C4-2B (cell line): ENCODE measurements at regions not wholly inside any gene's neighbourhood (a gene's known extent, or its start where the extent isn't known, plus 50 kb on each side); places are given as distances from the start of the nearest gene placed in this dataset.

Source experiments
- H3K27ac ChIP-seq: fragments of 450-650 bp; 2 replicates; pipeline ENCODE4 v1.5.1; 2017
- ZFX ChIP-seq: fragments of 450-650 bp; IDR thresholded peaks from 2 replicates; pipeline ENCODE4 v1.6.1; 2017
- TF ChIP-seq, protein P1 (sequence below): fragments of 450-650 bp; conservative IDR thresholded peaks from 2 replicates; pipeline ENCODE4 v1.5.1; 2017; ENCODE audit warnings: mild to moderate bottlenecking

GRCh38 chr16:17723531-17724134 is 252.9 kb upstream of the XYLT1 start:
- no peak for TF ChIP-seq ZFX
- TF ChIP-seq, protein P1, sequence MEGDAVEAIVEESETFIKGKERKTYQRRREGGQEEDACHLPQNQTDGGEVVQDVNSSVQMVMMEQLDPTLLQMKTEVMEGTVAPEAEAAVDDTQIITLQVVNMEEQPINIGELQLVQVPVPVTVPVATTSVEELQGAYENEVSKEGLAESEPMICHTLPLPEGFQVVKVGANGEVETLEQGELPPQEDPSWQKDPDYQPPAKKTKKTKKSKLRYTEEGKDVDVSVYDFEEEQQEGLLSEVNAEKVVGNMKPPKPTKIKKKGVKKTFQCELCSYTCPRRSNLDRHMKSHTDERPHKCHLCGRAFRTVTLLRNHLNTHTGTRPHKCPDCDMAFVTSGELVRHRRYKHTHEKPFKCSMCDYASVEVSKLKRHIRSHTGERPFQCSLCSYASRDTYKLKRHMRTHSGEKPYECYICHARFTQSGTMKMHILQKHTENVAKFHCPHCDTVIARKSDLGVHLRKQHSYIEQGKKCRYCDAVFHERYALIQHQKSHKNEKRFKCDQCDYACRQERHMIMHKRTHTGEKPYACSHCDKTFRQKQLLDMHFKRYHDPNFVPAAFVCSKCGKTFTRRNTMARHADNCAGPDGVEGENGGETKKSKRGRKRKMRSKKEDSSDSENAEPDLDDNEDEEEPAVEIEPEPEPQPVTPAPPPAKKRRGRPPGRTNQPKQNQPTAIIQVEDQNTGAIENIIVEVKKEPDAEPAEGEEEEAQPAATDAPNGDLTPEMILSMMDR = no peak
- no peak overlapping the region for H3K27ac ChIP-seq

DNA sequence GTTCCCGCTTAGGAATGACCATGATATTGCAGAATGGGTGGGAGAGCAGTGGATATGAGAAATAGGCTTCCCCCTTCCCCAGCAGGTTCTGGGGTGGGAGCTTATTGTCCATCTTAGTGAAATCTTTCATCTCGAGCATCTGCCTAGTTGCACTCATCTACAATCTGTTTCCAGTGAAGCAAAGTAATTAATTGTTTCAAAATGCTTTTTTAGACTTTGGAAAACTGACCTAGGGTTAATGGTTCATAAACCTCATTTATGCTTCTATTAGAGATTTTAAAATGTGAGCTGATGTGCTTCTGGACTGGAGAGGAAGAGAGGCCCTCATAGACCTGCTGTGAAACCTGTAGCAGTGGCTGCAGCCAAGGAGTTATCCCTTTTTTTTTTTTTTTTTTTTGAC is 247.7 kb upstream of the XYLT1 start:
- no peak overlapping the region for H3K27ac ChIP-seq
- TF ChIP-seq, protein P1 = no peak
- TF ChIP-seq ZFX = no peak

DNA sequence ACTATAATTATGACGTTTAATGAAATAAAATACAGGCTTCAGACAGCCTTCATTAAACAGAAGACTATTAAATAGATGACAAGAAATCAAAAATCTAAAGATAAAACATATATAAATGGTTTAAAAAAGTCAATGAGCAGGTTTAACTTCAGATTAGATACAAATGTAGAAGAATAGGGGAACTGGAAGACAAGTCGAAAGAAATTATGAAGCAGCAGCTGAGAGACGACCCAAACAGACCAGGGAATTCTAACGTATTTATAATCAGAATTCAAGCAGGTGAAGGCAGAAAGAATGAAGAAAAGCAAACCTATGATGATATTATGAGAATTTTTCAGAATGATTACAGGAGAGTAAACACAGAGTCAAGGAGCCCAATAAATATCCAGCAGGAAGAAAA is 235.1 kb upstream of the XYLT1 start:
- no peak overlapping the region for H3K27ac ChIP-seq
- TF ChIP-seq, protein P1 = no peak
- TF ChIP-seq ZFX = no peak

- TF ChIP-seq, protein P1 = no peak
- no peak for TF ChIP-seq ZFX
- no peak overlapping the region for H3K27ac ChIP-seq
These were observed 225.9 kb upstream of the XYLT1 start for GRCh38 chr16:17696616-17697015.

DNA sequence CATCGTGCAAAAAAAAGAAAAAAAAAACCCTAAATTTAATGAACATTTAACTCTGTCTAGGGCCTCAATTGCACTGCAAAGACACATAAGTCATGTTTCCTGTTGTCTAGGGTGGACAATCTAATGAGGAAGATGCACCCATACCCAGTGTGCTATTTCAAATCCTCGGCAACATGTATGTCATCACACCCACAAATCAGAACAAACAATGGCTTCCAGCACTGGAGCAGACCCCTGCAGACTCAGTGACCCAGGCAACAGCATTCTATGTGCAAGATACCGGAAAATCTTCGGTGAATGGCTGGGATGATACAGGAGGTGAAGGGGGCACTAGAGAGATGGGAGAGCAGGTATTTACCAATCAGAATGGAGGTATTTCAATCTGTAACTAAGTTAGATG is 221.7 kb upstream of the XYLT1 start:
- H3K27ac ChIP-seq = no peak overlapping the region
- TF ChIP-seq ZFX = no peak
- TF ChIP-seq, protein P1 = no peak

- no peak overlapping the region for H3K27ac ChIP-seq
- no peak for TF ChIP-seq ZFX
- TF ChIP-seq, protein P1 = no peak
These were observed 221.1 kb upstream of the XYLT1 start for GRCh38 chr16:17691899-17692176.

GRCh38 chr16:17691106-17691898 is 220.5 kb upstream of the XYLT1 start:
- TF ChIP-seq, protein P1 = no peak
- no peak for TF ChIP-seq ZFX
- H3K27ac ChIP-seq = no peak overlapping the region
